HG02884 (cell line): ENCODE measurements at regions not wholly inside any gene's neighbourhood (a gene's known extent, or its start where the extent isn't known, plus 50 kb on each side); places are given as distances from the start of the nearest gene placed in this dataset.
"Not testable (repeated sequence)": the region's sequence is repeated elsewhere in the genome, so short reads cannot be mapped to it uniquely, and the experiment has no call there.

ENCODE experiments used
- ATAC-seq: cut with Tn5 transposase; IDR thresholded peaks from one replicate; pipeline ENCODE4 v1.9.1; 2021; ENCODE audit warnings: mild to moderate bottlenecking, moderate library complexity; ENCODE audit not compliant: unreplicated experiment

- ATAC-seq, result no peak
Observed at GRCh38 chr2:187775196-187775595, 221.0 kb upstream of the TFPI start.

- no peak for ATAC-seq
Observed at GRCh38 chr2:187775651-187776050, 221.4 kb upstream of the TFPI start.

GRCh38 chr2:187782301-187782700 is 228.1 kb upstream of the TFPI start:
- no peak for ATAC-seq

- ATAC-seq, result no peak
Observed at GRCh38 chr2:187783446-187783845, 229.2 kb upstream of the TFPI start.

GRCh38 chr2:187784138-187784537 is 229.9 kb upstream of the TFPI start:
- ATAC-seq, result not testable (repeated sequence)

- ATAC-seq, result no peak
Observed at GRCh38 chr2:187799601-187800000, 245.4 kb upstream of the TFPI start.

GRCh38 chr2:187803816-187804215 is 249.6 kb upstream of the TFPI start:
- ATAC-seq, result no peak

GRCh38 chr2:187815113-187815512 is 260.9 kb upstream of the TFPI start:
- ATAC-seq, result no peak

GRCh38 chr2:187819624-187820023 is 265.4 kb upstream of the TFPI start:
- ATAC-seq, result no peak

- ATAC-seq, result no peak
Observed at GRCh38 chr2:187825108-187825507, 270.9 kb upstream of the TFPI start.

- ATAC-seq, result no peak
Observed at GRCh38 chr2:187826023-187826422, 271.8 kb upstream of the TFPI start.

GRCh38 chr2:187834787-187835186 is 280.6 kb upstream of the TFPI start:
- ATAC-seq, result no peak

GRCh38 chr2:187838690-187839089 is 284.5 kb upstream of the TFPI start:
- no peak for ATAC-seq

- ATAC-seq, result no peak
Observed at GRCh38 chr2:187842315-187842714, 288.1 kb upstream of the TFPI start.

GRCh38 chr2:187842978-187843847 is 289.0 kb upstream of the TFPI start:
- no peak for ATAC-seq

GRCh38 chr2:187847245-187848208 is 293.3 kb upstream of the TFPI start:
- no peak for ATAC-seq

GRCh38 chr2:187851955-187852561 is 297.8 kb upstream of the TFPI start:
- no peak for ATAC-seq

GRCh38 chr2:187853381-187853791 is 299.2 kb upstream of the TFPI start:
- no peak for ATAC-seq

- no peak for ATAC-seq
Observed at GRCh38 chr2:187854801-187855200, 300.6 kb upstream of the TFPI start.

GRCh38 chr2:187855689-187856088 is 301.5 kb upstream of the TFPI start:
- no peak for ATAC-seq

- no peak for ATAC-seq
Observed at GRCh38 chr2:187857826-187858225, 303.6 kb upstream of the TFPI start.
